HCT116 (cell line): ENCODE measurements at regions not wholly inside any gene's neighbourhood (a gene's known extent, or its start where the extent isn't known, plus 50 kb on each side); places are given as distances from the start of the nearest gene placed in this dataset.

ENCODE experiments used
- JUND ChIP-seq: IDR thresholded peaks from 2 replicates; pipeline ENCODE4 v1.6.1; 2012
- MAX ChIP-seq: IDR thresholded peaks from 2 replicates; pipeline ENCODE4 v1.6.1; 2012
- POLR2A ChIP-seq: IDR thresholded peaks from 2 replicates; pipeline ENCODE4 v1.7.0; 2011; ENCODE audit warnings: borderline replicate concordance; ENCODE audit not compliant: insufficient read depth, insufficient read length; ENCODE audit errors: extremely low read depth
- POLR2AphosphoS5 ChIP-seq: IDR thresholded peaks from 2 replicates; pipeline ENCODE4 v1.6.1; 2011; ENCODE audit warnings: mild to moderate bottlenecking, low read depth, low read length, moderate library complexity
- TCF7L2 ChIP-seq: IDR thresholded peaks from 2 replicates; pipeline ENCODE4 v1.7.0; 2011; ENCODE audit warnings: borderline replicate concordance, inconsistent platforms; ENCODE audit not compliant: insufficient read depth, insufficient read length; ENCODE audit errors: extremely low read depth
- TF ChIP-seq, protein P1 (sequence below), 3 experiments: fragments of 200-600 bp in 1 of 3; sonication (generic) in 1 of 3; IDR thresholded peaks in 2 of 3; conservative IDR thresholded peaks in 1 of 3; 2 replicates each; pipeline ENCODE4 v1.5.1; 2012 to 2017; ENCODE audit warnings: low read depth in 2 of 3, low read length in 2 of 3, antibody characterized with exemption in 1 of 3, borderline replicate concordance in 1 of 3, control low read depth in 1 of 3, mild to moderate bottlenecking in 1 of 3, mixed read lengths in 1 of 3, mixed run types in 1 of 3, moderate library complexity in 1 of 3; ENCODE audit not compliant: insufficient read depth in 1 of 3

DNA sequence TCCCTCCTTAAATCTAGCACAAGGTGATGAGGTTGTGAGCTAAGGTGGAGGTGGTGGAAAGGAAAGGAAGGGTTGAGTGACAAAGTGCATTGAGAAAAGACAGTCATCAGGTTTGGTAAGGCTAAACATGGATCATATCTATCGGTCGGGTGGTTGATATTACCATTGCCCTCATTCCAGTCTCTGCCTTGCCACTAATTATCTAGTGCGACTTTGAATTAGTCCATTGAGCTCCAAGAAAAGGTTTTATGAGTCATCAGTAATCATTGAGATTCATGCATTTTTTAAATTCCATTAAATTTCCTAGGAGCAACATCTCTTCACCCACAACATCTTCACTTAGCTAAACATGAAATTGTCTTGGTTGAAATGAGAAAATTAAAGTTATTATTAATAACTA is 68.9 kb upstream of the FRMD4A start:
- TF ChIP-seq MAX (no peak), POLR2AphosphoS5 (no peak), JUND (no peak), POLR2A (no peak), TCF7L2 (no peak)
- TF ChIP-seq, protein P1, sequence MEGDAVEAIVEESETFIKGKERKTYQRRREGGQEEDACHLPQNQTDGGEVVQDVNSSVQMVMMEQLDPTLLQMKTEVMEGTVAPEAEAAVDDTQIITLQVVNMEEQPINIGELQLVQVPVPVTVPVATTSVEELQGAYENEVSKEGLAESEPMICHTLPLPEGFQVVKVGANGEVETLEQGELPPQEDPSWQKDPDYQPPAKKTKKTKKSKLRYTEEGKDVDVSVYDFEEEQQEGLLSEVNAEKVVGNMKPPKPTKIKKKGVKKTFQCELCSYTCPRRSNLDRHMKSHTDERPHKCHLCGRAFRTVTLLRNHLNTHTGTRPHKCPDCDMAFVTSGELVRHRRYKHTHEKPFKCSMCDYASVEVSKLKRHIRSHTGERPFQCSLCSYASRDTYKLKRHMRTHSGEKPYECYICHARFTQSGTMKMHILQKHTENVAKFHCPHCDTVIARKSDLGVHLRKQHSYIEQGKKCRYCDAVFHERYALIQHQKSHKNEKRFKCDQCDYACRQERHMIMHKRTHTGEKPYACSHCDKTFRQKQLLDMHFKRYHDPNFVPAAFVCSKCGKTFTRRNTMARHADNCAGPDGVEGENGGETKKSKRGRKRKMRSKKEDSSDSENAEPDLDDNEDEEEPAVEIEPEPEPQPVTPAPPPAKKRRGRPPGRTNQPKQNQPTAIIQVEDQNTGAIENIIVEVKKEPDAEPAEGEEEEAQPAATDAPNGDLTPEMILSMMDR (IDR thresholded peaks at IDR 0.05 in 2 of 3, conservative IDR thresholded peaks at IDR 0.05 in 1 of 3; ENCODE audit: borderline replicate concordance in 1 of 3, insufficient read depth in 1 of 3, low read depth in 2 of 3, low read length in 2 of 3) = no peak
